ENCODE measurements at regions not wholly inside any gene's neighbourhood (a gene's known extent, or its start where the extent isn't known, plus 50 kb on each side); places are given as distances from the start of the nearest gene placed in this dataset.
"Not testable (repeated sequence)": the region's sequence is repeated elsewhere in the genome, so short reads cannot be mapped to it uniquely, and the experiment has no call there.

DNA sequence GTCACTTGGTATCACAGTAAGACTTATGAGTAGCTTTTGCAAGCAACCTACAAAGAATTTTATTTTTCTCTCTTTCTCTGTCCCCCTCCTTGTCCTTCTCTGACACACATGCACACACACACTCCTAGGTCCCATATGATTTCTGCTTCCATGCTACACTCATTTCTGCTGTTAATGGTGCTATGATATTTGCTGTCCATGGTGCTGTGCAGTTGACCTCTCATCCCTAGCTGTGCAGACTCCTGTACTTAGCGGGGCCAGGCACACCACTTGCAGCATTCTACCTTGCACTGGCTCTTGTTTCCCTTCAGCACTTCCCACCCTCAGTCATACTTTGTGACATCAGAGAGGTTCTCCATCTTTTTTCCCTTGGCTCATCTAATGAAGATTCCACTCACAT, 158.9 kb upstream of the CNTNAP4 start:
- Mint-ChIP-seq H3K4me3 (no peak overlapping the region), H3K36me3 (no peaks in the 10 kb centered on the region), H3K9me3 (no peaks in the 10 kb centered on the region), H3K27ac (no peak overlapping the region), H3K27me3 (ENCODE audit: low read depth) (peaks cover 3% of the 10 kb centered on the region), H3K4me1 (no peaks in the 10 kb centered on the region)
- DNase-seq (ENCODE audit: low spot score in 2 of 2, unreplicated experiment in 2 of 2), result no peak
- TF ChIP-seq, protein P1, sequence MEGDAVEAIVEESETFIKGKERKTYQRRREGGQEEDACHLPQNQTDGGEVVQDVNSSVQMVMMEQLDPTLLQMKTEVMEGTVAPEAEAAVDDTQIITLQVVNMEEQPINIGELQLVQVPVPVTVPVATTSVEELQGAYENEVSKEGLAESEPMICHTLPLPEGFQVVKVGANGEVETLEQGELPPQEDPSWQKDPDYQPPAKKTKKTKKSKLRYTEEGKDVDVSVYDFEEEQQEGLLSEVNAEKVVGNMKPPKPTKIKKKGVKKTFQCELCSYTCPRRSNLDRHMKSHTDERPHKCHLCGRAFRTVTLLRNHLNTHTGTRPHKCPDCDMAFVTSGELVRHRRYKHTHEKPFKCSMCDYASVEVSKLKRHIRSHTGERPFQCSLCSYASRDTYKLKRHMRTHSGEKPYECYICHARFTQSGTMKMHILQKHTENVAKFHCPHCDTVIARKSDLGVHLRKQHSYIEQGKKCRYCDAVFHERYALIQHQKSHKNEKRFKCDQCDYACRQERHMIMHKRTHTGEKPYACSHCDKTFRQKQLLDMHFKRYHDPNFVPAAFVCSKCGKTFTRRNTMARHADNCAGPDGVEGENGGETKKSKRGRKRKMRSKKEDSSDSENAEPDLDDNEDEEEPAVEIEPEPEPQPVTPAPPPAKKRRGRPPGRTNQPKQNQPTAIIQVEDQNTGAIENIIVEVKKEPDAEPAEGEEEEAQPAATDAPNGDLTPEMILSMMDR (IDR thresholded peaks at IDR 0.05; ENCODE audit: unreplicated experiment), result no peak

DNA sequence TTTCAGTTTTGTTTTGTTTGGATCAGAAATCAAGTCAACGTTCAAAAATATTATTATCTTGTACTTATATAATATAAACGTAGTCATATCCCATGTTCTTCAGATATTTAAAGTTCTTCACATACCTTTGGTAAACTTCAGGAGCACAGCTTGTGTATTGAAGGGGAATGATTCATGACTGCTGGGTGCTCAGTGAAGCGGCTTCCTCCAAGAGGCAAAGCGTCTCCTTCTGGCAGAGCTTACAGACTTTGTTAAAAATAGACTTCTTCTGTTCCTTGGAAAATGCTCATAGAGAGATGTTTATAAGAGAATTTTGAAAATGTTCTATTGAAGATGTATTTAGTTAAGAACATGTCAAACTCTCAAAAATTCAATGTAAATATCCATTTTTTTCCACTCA, 155.6 kb upstream of the CNTNAP4 start:
- H3K4me1 Mint-ChIP-seq, result no peaks in the 10 kb centered on the region
- no peak for DNase-seq (ENCODE audit: low spot score in 2 of 2, unreplicated experiment in 2 of 2)
- TF ChIP-seq, protein P1 (IDR thresholded peaks at IDR 0.05; ENCODE audit: unreplicated experiment), result no peak
- H3K9me3 Mint-ChIP-seq, result no peaks in the 10 kb centered on the region
- H3K27me3 Mint-ChIP-seq (ENCODE audit: low read depth), result peaks cover 1% of the 10 kb centered on the region
- no peaks in the 10 kb centered on the region for H3K36me3 Mint-ChIP-seq
- no peak overlapping the region for H3K27ac Mint-ChIP-seq
- no peak overlapping the region for H3K4me3 Mint-ChIP-seq

DNA sequence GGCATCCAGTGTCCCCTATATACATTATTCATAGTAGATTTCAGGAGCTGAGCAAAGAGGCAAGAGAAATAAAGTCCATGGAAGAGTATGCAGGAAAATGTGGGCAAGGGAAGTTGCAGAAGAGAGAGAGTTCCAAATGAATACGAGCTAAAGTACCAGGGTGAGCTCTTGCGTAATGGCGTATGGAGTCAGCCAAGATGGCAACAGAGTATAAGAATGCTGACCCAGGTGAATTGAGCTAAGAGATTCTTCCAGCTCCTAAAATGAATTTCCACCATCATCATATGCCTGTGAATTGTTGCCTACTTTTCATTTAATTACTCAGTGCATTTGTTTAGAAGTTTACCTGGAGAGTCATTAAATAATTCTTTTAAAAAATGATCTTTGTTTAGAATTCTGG, 153.2 kb upstream of the CNTNAP4 start:
- H3K36me3 Mint-ChIP-seq, result no peaks in the 10 kb centered on the region
- H3K27ac Mint-ChIP-seq, result no peak overlapping the region
- no peaks in the 10 kb centered on the region for H3K4me1 Mint-ChIP-seq
- DNase-seq (ENCODE audit: low spot score in 2 of 2, unreplicated experiment in 2 of 2), result no peak
- H3K4me3 Mint-ChIP-seq, result no peak overlapping the region
- TF ChIP-seq, protein P1 (IDR thresholded peaks at IDR 0.05; ENCODE audit: unreplicated experiment), result no peak
- peaks cover 1% of the 10 kb centered on the region for H3K27me3 Mint-ChIP-seq (ENCODE audit: low read depth)
- H3K9me3 Mint-ChIP-seq, result no peaks in the 10 kb centered on the region

DNA sequence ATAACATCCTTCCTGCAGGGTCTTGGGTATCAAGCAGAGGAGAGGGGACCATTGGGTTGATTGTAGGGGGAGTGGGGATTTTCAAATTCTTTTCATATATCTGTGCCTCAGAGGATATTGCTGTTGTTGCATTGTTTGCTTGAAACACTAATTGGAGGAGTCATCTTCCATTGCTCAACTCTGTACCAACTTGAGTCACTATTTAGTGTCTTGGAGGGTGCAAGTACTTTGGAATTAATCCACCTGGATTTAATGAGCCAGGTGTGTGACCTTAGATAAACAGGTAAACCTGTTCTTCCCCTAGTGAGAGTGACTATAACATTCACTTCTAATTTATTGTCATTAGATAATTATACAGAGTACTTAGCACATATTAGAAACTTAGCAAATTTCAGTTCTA, 151.3 kb upstream of the CNTNAP4 start:
- DNase-seq (ENCODE audit: low spot score in 2 of 2, unreplicated experiment in 2 of 2), result no peak
- TF ChIP-seq, protein P1 (IDR thresholded peaks at IDR 0.05; ENCODE audit: unreplicated experiment), result no peak
- Mint-ChIP-seq H3K27ac (no peak overlapping the region), H3K4me3 (no peak overlapping the region), H3K36me3 (no peaks in the 10 kb centered on the region), H3K4me1 (no peaks in the 10 kb centered on the region), H3K9me3 (no peaks in the 10 kb centered on the region), H3K27me3 (ENCODE audit: low read depth) (no peaks in the 10 kb centered on the region)

DNA sequence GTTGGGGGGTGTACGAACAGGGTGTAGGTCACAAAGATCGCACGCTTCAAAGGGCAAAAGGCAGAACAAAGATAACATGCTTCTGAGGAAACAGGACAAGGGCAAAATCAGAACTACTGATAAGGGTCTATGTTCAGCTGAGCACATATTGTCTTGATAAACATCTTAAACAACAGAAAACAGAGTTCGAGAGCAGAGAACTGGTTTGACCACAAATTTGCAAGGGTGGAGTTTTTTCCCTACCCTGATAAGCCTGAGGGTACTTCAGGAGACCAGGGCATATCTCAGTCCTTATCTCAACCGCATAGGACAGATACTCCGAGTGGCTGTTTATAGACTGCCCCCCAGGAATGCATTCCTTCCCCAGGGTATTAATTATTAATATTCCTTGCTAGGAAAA, 139.1 kb upstream of the CNTNAP4 start:
- H3K36me3 Mint-ChIP-seq; H3K27me3 Mint-ChIP-seq (ENCODE audit: low read depth); H3K27ac Mint-ChIP-seq; H3K4me1 Mint-ChIP-seq; DNase-seq (ENCODE audit: low spot score in 2 of 2, unreplicated experiment in 2 of 2); H3K4me3 Mint-ChIP-seq; H3K9me3 Mint-ChIP-seq: not testable (repeated sequence)

DNA sequence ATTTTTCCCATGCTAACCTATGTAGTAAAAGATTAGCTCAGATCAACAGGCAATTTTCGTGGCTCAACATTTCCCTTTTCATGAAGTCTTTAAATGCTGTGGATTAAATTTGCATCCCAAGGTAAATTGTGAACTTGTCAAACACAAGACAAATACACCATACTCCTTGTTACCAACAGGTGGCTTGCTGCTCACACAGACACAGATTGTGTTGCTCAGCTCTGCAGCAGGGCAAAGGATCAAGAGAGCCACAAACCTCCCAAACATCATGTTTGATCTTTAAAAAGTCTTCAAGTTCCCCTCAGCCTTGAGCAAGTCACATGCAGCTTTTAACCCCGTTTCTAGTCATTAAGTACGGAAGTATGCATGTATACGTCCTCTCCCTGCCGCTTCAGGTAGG, 119.6 kb upstream of the CNTNAP4 start:
- no peak overlapping the region for H3K27ac Mint-ChIP-seq
- no peaks in the 10 kb centered on the region for H3K27me3 Mint-ChIP-seq (ENCODE audit: low read depth)
- no peak for DNase-seq (ENCODE audit: low spot score in 2 of 2, unreplicated experiment in 2 of 2)
- TF ChIP-seq, protein P1 (IDR thresholded peaks at IDR 0.05; ENCODE audit: unreplicated experiment), result no peak
- no peaks in the 10 kb centered on the region for H3K36me3 Mint-ChIP-seq
- H3K4me3 Mint-ChIP-seq, result no peak overlapping the region
- no peaks in the 10 kb centered on the region for H3K9me3 Mint-ChIP-seq
- no peaks in the 10 kb centered on the region for H3K4me1 Mint-ChIP-seq

All from mesothelial cell of epicardium (in vitro differentiated cells).